Thyroid gland (tissue), 4 donors: ENCODE measurements at regions not wholly inside any gene's neighbourhood (a gene's known extent, or its start where the extent isn't known, plus 50 kb on each side); places are given as distances from the start of the nearest gene placed in this dataset.

Experiments used
- DNase-seq, 2 donors: peaks; one replicate each; pipeline ENCODE4 v3.0.0-alpha.2; 2019
- H3K27ac ChIP-seq, 3 donors: fragments of 200-600 bp; sonication (generic); 1 replicate in 2 of 3; 2 replicates in 1 of 3; pipeline ENCODE4 v1.5.1; 2016 to 2019; ENCODE audit warnings: mild to moderate bottlenecking in 1 of 3, moderate library complexity in 1 of 3
- H3K27me3 ChIP-seq: fragments of 200-600 bp; sonication (generic); one replicate; pipeline ENCODE4 v1.5.1; 2019
- H3K36me3 ChIP-seq, 2 donors: fragments of 200-600 bp; sonication (generic); one replicate each; pipeline ENCODE4 v1.5.1; 2016 to 2019
- H3K4me1 ChIP-seq, 2 donors: fragments of 200-600 bp; sonication (generic); one replicate each; pipeline ENCODE4 v1.5.1; 2017 to 2019
- H3K4me3 ChIP-seq, 3 donors: fragments of 200-600 bp; sonication (generic); replicated peaks in 1 of 3; 1 replicate in 2 of 3; 2 replicates in 1 of 3; pipeline ENCODE4 v1.5.1; 2016; ENCODE audit warnings: mild to moderate bottlenecking in 1 of 3
- H3K9me3 ChIP-seq: fragments of 200-600 bp; sonication (generic); one replicate; pipeline ENCODE4 v1.5.1; 2017
- CTCF ChIP-seq, 6 experiments: fragments of 200-600 bp in 3 of 6; fragments of 450-650 bp in 3 of 6; sonication (generic) in 3 of 6; IDR thresholded peaks; one replicate each; pipeline ENCODE4 v1.5.1; 2016 to 2019; ENCODE audit warnings: antibody characterized with exemption in 6 of 6, mild to moderate bottlenecking in 2 of 6, inconsistent platforms in 1 of 6, moderate library complexity in 1 of 6
- POLR2A ChIP-seq, 2 donors: fragments of 450-650 bp; IDR thresholded peaks; one replicate each; pipeline ENCODE4 v1.6.1; 2017; ENCODE audit warnings: antibody characterized with exemption in 2 of 2, mild to moderate bottlenecking in 2 of 2, moderate library complexity in 1 of 2
- WGBS, 2 donors: methylation state at CpG; one replicate each; pipeline ENCODE4 v1.1.5; 2017; 5-methylcytosine and 5-hydroxymethylcytosine counted together
- intact Hi-C: fragments of 100-400 bp; cut with DNase I; formaldehyde crosslinking; loops from one replicate; pipeline ENCODE4 v1.15.1; 2023

GRCh38 chr7:8809320-8809719 lies 375.9 kb downstream of the NXPH1 start:
- 79 to 81% methylated on average over 2 of the region's 2 CpGs for WGBS, 2 donors
- intact Hi-C loops, result no loop called here
- H3K4me3 ChIP-seq, result no peak overlapping the region
- no peaks in the 10 kb centered on the region for H3K4me1 ChIP-seq
- no peak overlapping the region for H3K27ac ChIP-seq
- H3K27me3 ChIP-seq, result no peaks in the 10 kb centered on the region
- TF ChIP-seq POLR2A (IDR thresholded peaks at IDR 0.05) (no peak), CTCF (IDR thresholded peaks at IDR 0.05) (no peak)
- H3K36me3 ChIP-seq, result no peaks in the 10 kb centered on the region
- no peaks in the 10 kb centered on the region for H3K9me3 ChIP-seq
- DNase-seq, result no peak

- WGBS, 2 donors, result 50 to 66% methylated on average over 3 of the region's 3 CpGs
- Histone ChIP-seq H3K27me3 (no peaks in the 10 kb centered on the region), H3K4me1 (no peaks in the 10 kb centered on the region), H3K4me3 (no peak overlapping the region), H3K9me3 (no peaks in the 10 kb centered on the region), H3K36me3 (no peaks in the 10 kb centered on the region), H3K27ac (no peak overlapping the region)
- DNase-seq, result no peak
- intact Hi-C loops, result no loop called here
- TF ChIP-seq CTCF (IDR thresholded peaks at IDR 0.05), result no peak
- no peak for TF ChIP-seq POLR2A (IDR thresholded peaks at IDR 0.05)
Measured at GRCh38 chr7:8817448-8818036, 384.1 kb downstream of the NXPH1 start.

GRCh38 chr7:8818406-8818805 lies 385.0 kb downstream of the NXPH1 start:
- no peak for TF ChIP-seq CTCF (IDR thresholded peaks at IDR 0.05)
- no peak for TF ChIP-seq POLR2A (IDR thresholded peaks at IDR 0.05)

GRCh38 chr7:8822595-8822994 lies 389.2 kb downstream of the NXPH1 start:
- Histone ChIP-seq H3K4me1 (no peaks in the 10 kb centered on the region), H3K27me3 (no peaks in the 10 kb centered on the region), H3K27ac (no peak overlapping the region), H3K4me3 (no peak overlapping the region), H3K36me3 (no peaks in the 10 kb centered on the region), H3K9me3 (no peaks in the 10 kb centered on the region)
- no peak for DNase-seq
- intact Hi-C loops, result no loop called here
- TF ChIP-seq POLR2A (IDR thresholded peaks at IDR 0.05) (no peak), CTCF (IDR thresholded peaks at IDR 0.05) (no peak)
- 62 to 64% methylated on average over 2 of the region's 2 CpGs for WGBS, 2 donors

More at GRCh38 chr7:8818406-8818805, 385.0 kb downstream of the NXPH1 start:
- intact Hi-C loops, result no loop called here
- Histone ChIP-seq H3K4me1 (no peaks in the 10 kb centered on the region), H3K4me3 (no peak overlapping the region), H3K36me3 (no peaks in the 10 kb centered on the region), H3K27me3 (no peaks in the 10 kb centered on the region), H3K27ac (no peak overlapping the region), H3K9me3 (no peaks in the 10 kb centered on the region)
- DNase-seq, result no peak
- 78 to 92% methylated on average over 2 of the region's 2 CpGs for WGBS, 2 donors

GRCh38 chr7:8823486-8823885 lies 390.1 kb downstream of the NXPH1 start:
- intact Hi-C loops, result no loop called here
- 83 to 84% methylated on average over 2 of the region's 2 CpGs for WGBS, 2 donors

More at GRCh38 chr7:8823486-8823885, 390.1 kb downstream of the NXPH1 start:
- no peak for DNase-seq
- no peaks in the 10 kb centered on the region for H3K9me3 ChIP-seq
- H3K4me1 ChIP-seq, result no peaks in the 10 kb centered on the region
- no peak overlapping the region for H3K4me3 ChIP-seq
- no peak overlapping the region for H3K27ac ChIP-seq
- TF ChIP-seq CTCF (IDR thresholded peaks at IDR 0.05), result no peak
- no peak for TF ChIP-seq POLR2A (IDR thresholded peaks at IDR 0.05)
- H3K27me3 ChIP-seq, result no peaks in the 10 kb centered on the region
- H3K36me3 ChIP-seq, result no peaks in the 10 kb centered on the region
